ENCODE measurements at regions not wholly inside any gene's neighbourhood (a gene's known extent, or its start where the extent isn't known, plus 50 kb on each side); places are given as distances from the start of the nearest gene placed in this dataset.

GRCh38 chr18:73966954-73967353 lies 180.7 kb downstream of the FBXO15 start:
- DNase-seq (ENCODE audit: low read depth, low spot score) = no peak

- no peak for DNase-seq (ENCODE audit: low read depth, low spot score)
These were observed 185.4 kb downstream of the FBXO15 start for GRCh38 chr18:73962256-73962655.

DNA sequence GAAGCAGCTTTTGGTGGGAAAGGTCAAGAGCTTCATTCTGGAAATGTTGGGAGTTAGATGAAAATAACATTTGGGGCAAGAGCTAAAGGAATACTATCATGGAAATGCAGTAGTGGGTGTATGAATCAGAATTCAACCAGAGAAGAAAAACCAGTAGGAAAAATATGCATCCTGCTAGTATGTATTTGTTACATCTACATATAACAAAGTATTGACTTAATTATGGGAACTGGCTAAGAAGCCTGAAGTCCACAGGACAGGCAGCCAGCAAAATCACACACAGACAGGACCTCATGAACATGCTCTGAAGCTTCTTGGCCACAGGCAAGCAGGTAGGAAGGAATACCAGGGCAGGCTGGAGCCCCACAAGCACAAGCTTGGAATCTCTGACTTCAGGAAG lies 185.8 kb downstream of the FBXO15 start:
- DNase-seq (ENCODE audit: low read depth, low spot score) = no peak

GRCh38 chr18:73959352-73959751 lies 188.3 kb downstream of the FBXO15 start:
- DNase-seq (ENCODE audit: low read depth, low spot score) = no peak

- no peak for DNase-seq (ENCODE audit: low read depth, low spot score)
These were observed 193.4 kb downstream of the FBXO15 start for GRCh38 chr18:73954268-73954667.

- no peak for DNase-seq (ENCODE audit: low read depth, low spot score)
These were observed 195.2 kb downstream of the FBXO15 start for GRCh38 chr18:73952296-73952946.

GRCh38 chr18:73950116-73950700 lies 197.4 kb downstream of the FBXO15 start:
- no peak for DNase-seq (ENCODE audit: low read depth, low spot score)

DNA sequence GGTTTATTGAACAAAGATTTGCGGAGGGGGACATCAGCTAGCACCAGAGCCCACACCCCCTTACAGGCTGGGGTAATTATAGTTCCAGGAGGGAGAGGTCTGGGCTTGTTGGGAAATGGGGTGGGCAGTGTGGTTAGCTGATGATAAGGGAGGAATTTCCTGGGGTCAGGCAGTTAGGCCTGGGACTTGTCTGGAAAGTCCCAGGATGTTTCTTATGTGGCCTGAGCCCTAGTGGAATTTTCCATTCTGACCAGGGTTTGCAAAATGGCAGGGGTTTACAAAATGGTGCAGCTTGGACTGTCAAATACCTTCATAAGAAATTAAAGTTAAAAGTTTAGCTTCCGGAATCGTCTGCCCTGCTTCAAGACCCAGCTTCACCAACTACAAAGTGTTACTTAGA lies 199.1 kb downstream of the FBXO15 start:
- no peak for DNase-seq (ENCODE audit: low read depth, low spot score)

- no peak for DNase-seq (ENCODE audit: low read depth, low spot score)
These were observed 199.6 kb downstream of the FBXO15 start for GRCh38 chr18:73948084-73948483.

GRCh38 chr18:73947180-73947921 lies 200.3 kb downstream of the FBXO15 start:
- no peak for DNase-seq (ENCODE audit: low read depth, low spot score)

DNA sequence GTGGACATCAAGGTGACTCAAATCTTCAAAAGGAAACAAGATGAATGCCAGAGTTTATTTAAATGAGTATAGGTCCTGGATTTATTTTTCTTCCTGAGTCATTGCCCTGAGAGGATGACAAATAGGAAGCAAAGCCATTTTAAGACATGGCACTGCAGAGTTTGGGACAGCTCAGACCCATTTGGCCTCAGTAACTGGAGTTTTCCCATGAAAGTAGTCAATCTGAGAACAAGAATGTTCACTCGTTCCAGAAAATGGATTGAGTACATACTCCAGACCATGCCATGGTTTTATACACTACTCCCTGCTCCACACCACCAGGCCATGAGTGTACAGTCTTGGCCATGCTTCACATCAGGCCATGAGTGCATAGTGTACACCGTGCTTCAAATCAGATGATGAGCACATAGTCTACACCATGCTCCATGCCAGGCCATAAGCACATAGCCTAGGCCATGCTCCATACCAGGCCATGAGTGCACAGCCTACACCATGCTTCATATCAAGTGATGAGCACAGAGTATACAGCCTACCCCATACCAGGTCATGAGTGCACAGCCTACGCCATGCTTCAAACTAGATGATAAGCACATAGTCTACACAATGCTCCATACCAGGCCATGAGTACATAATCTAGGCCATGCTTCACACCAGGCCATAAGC lies 202.4 kb downstream of the FBXO15 start:
- DNase-seq (ENCODE audit: low read depth, low spot score) = no peak

- DNase-seq (ENCODE audit: low read depth, low spot score) = no peak
These were observed 202.9 kb downstream of the FBXO15 start for GRCh38 chr18:73944715-73945114.

DNA sequence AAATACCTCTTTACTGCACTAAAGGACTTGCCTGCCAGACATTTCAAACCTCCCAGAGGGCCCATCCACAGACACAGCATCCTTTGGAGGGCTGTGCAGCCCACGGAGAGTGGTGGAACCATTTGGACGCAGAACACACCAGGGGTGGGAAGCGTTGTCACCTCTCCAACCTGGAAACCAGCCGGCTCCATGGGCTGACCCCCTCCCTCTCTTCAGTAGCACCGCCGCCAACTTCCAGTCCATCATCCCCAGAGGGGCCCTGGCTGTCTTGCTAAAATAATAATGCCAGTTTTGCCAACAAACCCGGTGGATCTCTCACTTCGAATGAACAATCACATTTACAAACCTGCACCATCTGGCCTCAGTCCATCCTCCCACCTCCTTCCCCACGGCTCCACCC lies 203.9 kb downstream of the FBXO15 start:
- no peak for DNase-seq (ENCODE audit: low read depth, low spot score)

DNA sequence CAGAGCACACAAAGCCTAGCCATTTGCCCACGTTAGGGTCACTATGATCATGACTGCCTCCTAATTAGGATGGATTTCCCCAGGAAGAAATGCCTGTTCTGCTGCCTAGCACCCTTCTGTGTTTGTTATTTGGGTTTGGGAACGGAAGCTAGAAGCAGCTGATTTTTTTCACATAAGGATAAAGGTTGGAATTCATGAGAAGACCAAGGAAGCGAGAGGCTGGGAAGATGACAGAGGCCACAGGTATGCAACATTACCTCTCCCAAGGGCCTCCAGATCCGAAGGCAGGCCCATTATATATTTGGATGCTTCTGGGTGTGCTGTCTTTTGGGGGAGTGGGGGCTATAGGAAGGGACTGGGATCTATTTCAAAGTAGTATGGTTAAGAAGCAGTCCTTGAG lies 204.7 kb downstream of the FBXO15 start:
- no peak for DNase-seq (ENCODE audit: low read depth, low spot score)

GRCh38 chr18:73942081-73942625 lies 205.5 kb downstream of the FBXO15 start:
- DNase-seq (ENCODE audit: low read depth, low spot score) = no peak

- DNase-seq (ENCODE audit: low read depth, low spot score) = no peak
These were observed 206.9 kb downstream of the FBXO15 start for GRCh38 chr18:73940721-73941120.

DNA sequence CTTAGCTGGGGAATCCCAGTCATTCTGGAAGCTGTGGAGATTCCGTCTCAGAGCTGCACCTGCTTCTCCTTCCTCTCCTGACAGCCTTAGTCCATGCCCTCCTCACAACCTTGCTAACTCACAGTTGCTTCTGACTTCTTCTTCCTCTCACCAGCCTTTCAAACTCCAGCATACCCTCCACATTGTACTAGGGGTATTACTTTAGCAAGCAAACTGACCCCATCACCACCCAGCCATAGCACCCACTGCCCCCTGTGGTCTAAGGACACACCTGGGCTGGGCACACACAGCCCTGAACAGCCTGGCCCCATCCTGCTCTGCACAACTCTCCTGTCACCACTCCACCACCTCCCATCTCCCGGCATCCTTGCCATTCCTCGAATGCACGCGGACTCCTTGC lies 208.2 kb downstream of the FBXO15 start:
- DNase-seq (ENCODE audit: low read depth, low spot score) = no peak

- no peak for DNase-seq (ENCODE audit: low read depth, low spot score)
These were observed 213.9 kb downstream of the FBXO15 start for GRCh38 chr18:73933685-73934084.

DNA sequence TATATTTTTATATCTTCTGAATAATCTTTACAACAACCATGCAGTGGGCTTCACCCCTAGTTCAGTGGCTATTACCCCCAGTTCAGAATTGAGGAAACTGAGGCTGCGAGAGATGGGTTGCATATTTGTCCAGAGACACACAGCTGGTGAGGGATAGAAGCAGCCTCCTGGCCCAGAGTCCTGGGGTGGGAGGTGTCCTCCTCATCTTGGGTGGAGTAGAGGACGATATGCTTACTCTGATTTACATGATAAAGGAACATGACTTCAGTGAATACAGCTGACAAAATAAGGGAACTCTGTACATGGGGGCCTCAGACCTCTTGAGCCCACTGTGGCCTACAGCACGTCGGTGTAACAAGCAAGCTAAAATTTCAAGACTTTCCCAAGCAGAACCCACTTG lies 214.7 kb downstream of the FBXO15 start:
- DNase-seq (ENCODE audit: low read depth, low spot score) = no peak

GRCh38 chr18:73927496-73927895 lies 220.1 kb downstream of the FBXO15 start:
- no peak for DNase-seq (ENCODE audit: low read depth, low spot score)

DNA sequence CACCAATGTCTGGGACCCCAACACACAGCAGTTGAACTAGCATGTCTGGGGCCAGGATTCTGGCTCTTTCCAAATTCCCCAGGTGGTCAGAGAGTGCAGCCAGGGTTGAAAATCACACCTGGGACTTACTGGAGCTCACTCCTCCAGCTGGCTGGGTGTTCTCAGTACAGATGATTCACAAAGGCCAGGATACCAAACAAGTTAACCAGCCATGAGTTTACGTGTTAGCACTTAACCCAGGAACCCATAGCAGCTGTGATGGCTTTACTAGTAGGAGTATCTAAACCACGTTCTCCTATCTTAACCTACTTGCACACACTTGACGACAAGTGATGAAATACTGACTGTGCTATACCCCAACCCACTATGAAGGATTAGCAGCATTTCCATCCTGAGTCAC lies 222.8 kb downstream of the FBXO15 start:
- no peak for DNase-seq (ENCODE audit: low read depth, low spot score)

- DNase-seq (ENCODE audit: low read depth, low spot score) = no peak
These were observed 223.3 kb downstream of the FBXO15 start for GRCh38 chr18:73924307-73924706.

All from brain pericyte (primary cell).